ENCODE measurements at regions not wholly inside any gene's neighbourhood (a gene's known extent, or its start where the extent isn't known, plus 50 kb on each side); places are given as distances from the start of the nearest gene placed in this dataset.
A peak's percentile ranks its signal among the peaks of the same experiment; 100 is the strongest.

- in situ Hi-C loops (cut with HindIII; ENCODE audit: low pct_ligation_motif_present, low pct_unique_long_range_greater_than_20kb, low sequenced_read_pairs) = no loop called here
- no peak for DNase-seq
Observed at GRCh38 chr7:156223935-156224832, 411.9 kb upstream of the SHH start.

DNA sequence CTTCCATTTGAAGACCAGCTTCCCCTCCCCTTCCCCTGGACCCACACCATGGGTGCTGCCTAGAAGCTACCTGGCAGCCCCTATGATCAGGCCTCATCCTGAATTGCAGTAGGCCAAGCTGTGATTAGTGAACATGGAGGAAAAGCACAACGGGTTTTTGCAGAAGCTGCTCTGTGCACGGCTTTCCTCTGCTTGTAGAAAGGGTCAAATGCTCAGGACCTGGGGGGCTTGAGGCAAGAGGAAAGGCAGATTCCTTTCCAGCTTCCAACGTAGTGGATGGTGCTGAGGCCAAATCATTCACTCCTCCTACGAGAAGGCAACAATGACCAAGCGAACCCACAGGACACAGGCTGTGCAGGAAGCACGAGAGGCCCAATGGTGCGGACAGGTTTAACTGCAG, 410.3 kb upstream of the SHH start:
- DNase-seq = no peak
- in situ Hi-C loops (cut with HindIII; ENCODE audit: low pct_ligation_motif_present, low pct_unique_long_range_greater_than_20kb, low sequenced_read_pairs) = no loop called here

DNA sequence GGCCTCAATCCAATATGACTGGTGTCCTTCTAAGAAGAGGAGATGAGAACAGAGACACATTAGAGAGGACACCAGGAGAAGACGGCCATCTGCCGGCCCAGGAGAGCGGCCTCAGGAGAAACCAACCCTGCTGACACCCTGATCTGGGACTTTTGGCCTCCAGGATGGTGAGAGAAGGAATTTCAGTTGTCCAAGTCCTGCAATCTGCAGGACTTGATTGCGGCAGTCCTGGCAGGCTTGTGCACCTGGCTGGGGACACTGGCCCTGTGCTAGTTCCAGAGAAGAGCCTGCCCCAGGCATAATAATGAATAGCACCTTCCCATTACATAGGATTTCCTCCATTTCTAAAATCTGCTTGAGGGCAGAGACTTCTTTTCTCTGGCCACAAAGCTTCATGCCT, 409.9 kb upstream of the SHH start:
- DNase-seq = no peak
- in situ Hi-C loops (cut with HindIII; ENCODE audit: low pct_ligation_motif_present, low pct_unique_long_range_greater_than_20kb, low sequenced_read_pairs) = no loop called here

GRCh38 chr7:156220701-156221100, 408.4 kb upstream of the SHH start:
- DNase-seq = no peak
- in situ Hi-C loops (cut with HindIII; ENCODE audit: low pct_ligation_motif_present, low pct_unique_long_range_greater_than_20kb, low sequenced_read_pairs) = no loop called here

DNA sequence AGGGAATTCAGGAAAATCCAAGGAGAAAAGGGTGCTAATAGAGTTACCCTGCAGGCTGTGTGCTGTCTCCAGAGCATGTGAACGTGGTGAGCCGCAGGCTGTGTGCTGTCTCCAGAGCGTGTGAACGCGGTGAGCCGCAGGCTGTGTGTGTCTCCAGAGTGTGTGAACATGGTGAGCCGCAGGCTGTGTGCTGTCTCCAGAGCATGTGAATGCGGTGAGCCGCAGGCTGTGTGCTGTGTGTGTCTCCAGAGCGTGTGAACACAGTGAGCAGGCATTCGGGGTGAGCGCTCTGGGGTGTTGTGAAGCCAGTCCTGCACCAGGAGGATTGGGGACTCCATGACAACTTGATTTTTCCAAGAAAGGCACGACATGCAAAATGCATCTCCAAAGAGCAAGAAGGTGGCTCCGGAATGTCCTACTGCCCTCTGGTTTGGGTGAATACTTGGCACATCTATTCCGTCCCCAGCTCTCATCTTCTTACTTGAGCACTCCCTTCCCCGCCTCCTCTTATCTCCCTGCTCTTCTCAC, 407.9 kb upstream of the SHH start:
- no peak for DNase-seq
- in situ Hi-C loops (cut with HindIII; ENCODE audit: low pct_ligation_motif_present, low pct_unique_long_range_greater_than_20kb, low sequenced_read_pairs) = no loop called here

- in situ Hi-C loops (cut with HindIII; ENCODE audit: low pct_ligation_motif_present, low pct_unique_long_range_greater_than_20kb, low sequenced_read_pairs) = no loop called here
- DNase-seq = no peak
Observed at GRCh38 chr7:156219307-156220077, 407.2 kb upstream of the SHH start.

DNA sequence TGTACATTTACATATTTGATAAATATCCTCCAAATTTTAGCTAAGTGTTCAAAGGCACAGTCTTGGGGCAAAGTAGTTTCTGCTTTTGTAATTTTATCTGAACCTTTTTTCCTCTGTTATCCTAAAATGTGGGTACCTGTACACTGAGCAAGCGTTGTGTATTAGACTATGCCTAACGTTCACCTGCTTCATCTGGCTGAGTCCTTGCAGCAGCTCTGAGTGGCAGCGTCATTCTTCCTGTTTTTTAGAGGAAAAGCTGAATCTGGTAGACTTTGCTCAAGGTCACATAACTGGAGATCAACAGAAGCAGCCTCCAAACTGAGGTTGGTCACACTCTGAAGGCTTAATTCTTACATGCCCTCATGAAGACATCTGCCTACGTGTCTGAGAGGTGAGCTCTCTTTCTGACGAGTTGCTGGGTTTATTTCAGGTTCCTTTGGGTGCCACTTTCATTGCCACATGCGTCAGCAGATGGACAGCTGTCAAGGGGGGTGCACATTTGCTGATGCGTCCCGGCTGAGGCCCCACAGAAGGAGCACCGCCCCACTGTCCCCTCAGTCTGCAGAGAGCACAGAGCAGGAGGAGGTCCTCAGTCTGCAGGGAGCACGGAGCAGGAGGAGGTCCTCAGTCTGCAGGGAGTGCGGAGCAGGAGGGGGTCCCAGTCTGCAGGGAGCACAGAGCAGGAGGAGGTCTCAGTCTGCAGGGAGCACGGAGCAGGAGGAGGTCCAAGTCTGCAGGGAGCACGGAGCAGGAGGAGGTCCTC, 406.5 kb upstream of the SHH start:
- in situ Hi-C loops (cut with HindIII; ENCODE audit: low pct_ligation_motif_present, low pct_unique_long_range_greater_than_20kb, low sequenced_read_pairs) = no loop called here
- DNase-seq = no peak

- in situ Hi-C loops (cut with HindIII; ENCODE audit: low pct_ligation_motif_present, low pct_unique_long_range_greater_than_20kb, low sequenced_read_pairs) = no loop called here
- DNase-seq = no peak
Observed at GRCh38 chr7:156217803-156218202, 405.5 kb upstream of the SHH start.

DNA sequence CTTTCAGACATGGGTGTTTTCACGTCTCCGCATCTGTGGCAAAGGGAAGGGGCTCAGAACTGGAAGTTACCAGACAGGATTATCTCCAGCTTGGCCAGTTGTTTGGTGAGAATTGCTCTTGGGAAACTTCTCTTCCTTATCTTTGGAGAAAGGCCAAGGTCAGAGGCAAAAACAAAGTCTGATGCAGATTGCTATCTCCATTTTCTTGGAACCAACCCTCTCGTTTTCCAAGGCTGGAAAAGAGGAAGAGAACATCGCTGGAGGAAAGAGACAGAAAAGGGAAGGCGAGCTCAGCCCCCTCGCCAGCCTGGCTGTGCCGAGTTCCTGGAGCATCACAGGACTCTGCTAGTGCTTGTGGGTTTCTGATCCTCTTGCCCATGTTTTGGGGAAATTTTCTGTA, 396.8 kb upstream of the SHH start:
- in situ Hi-C loops (cut with HindIII; ENCODE audit: low pct_ligation_motif_present, low pct_unique_long_range_greater_than_20kb, low sequenced_read_pairs) = no loop called here
- DNase-seq = no peak

DNA sequence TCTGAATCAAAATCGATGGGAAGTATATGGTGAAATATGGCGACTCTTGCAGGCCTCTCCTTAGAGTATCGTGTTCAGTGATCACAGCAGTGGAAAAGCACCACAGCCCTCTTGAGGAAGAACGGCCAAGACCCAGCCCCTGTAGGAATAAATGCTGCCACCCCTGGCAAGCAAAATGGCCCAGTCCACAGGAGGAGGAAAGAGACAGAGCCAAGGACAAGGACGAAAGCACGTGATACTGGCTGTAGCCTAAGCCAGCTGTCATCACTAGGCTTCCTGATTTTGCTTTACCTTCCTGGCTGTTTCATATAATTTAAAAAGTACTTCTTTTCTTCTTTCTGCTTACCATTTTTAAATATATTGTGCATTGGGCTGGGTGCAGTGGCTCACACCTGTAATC, 395.0 kb upstream of the SHH start:
- in situ Hi-C loops (cut with HindIII; ENCODE audit: low pct_ligation_motif_present, low pct_unique_long_range_greater_than_20kb, low sequenced_read_pairs) = no loop called here
- no peak for DNase-seq

DNA sequence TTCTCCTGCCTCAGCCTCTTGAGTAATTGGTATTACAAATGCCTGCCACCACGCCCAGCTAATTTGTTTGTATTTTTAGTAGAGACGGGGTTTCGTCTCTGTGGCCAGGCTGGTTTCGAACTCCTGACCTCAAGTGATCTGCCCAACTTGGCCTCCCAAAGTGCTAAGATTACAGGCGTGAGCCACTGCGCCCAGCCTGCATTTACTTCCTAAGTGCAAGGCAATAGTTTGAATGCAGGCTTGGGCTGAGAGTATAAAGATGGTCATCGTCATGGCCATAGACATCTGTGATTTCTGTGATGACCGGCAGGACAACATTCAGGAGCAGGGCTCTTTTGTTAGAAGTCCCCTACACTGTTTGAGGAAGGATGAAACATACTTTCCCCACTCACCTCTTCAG, 393.9 kb upstream of the SHH start:
- no peak for DNase-seq
- in situ Hi-C loops (cut with HindIII; ENCODE audit: low pct_ligation_motif_present, low pct_unique_long_range_greater_than_20kb, low sequenced_read_pairs) = no loop called here

- in situ Hi-C loops (cut with HindIII; ENCODE audit: low pct_ligation_motif_present, low pct_unique_long_range_greater_than_20kb, low sequenced_read_pairs) = no loop called here
- no peak for DNase-seq
Observed at GRCh38 chr7:156204820-156205219, 392.6 kb upstream of the SHH start.

- in situ Hi-C loops (cut with HindIII; ENCODE audit: low pct_ligation_motif_present, low pct_unique_long_range_greater_than_20kb, low sequenced_read_pairs) = no loop called here
- no peak for DNase-seq
Observed at GRCh38 chr7:156203923-156204322, 391.7 kb upstream of the SHH start.

DNA sequence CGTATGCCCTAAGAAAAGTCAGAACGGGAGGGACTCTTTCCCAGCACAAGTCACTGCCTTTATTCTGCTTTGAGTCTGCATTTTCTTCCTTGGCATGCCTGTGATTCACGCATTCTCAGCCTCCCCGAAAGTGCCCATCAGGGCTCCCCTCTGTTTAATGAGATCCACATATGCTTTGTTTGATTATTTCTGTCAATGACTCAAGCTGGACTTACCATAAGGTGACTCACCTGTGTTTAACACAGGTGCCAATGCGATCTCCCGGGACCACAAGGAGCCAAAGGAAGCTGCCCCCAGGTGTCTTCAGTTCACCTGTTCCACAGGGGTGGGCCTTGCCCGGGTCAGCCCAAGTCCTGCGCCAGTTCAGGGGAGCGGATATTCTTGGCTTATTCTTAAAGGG, 386.0 kb upstream of the SHH start:
- DNase-seq = no peak
- in situ Hi-C loops (cut with HindIII; ENCODE audit: low pct_ligation_motif_present, low pct_unique_long_range_greater_than_20kb, low sequenced_read_pairs) = no loop called here

DNA sequence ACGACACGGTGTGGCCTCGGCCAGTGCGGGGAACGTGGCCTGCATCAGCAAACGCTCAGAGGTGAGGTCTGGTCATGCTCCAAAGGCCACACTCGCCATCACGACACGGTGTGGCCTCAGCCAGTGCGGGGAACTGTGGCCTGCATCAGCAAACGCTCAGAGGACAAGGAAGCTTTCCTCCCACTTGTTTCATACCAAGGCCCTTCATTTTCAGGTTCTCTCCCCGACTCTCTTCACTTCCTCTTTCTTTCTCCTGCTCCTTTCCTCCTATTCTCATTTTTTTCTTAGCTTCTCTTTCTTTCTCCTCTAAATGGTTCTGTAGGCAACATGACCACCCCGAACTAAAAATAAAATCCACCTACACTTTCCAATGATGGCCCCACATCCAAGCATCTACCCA, 384.4 kb upstream of the SHH start:
- in situ Hi-C loops (cut with HindIII; ENCODE audit: low pct_ligation_motif_present, low pct_unique_long_range_greater_than_20kb, low sequenced_read_pairs) = no loop called here

GRCh38 chr7:156195276-156195675, 383.0 kb upstream of the SHH start:
- DNase-seq = no peak
- in situ Hi-C loops (cut with HindIII; ENCODE audit: low pct_ligation_motif_present, low pct_unique_long_range_greater_than_20kb, low sequenced_read_pairs) = no loop called here

More for the DNA sequence above, 384.4 kb upstream of the SHH start:
- no peak for DNase-seq

- in situ Hi-C loops (cut with HindIII; ENCODE audit: low pct_ligation_motif_present, low pct_unique_long_range_greater_than_20kb, low sequenced_read_pairs) = no loop called here
- no peak for DNase-seq
Observed at GRCh38 chr7:156194813-156195212, 382.6 kb upstream of the SHH start.

GRCh38 chr7:156192921-156193320, 380.7 kb upstream of the SHH start:
- in situ Hi-C loops (cut with HindIII; ENCODE audit: low pct_ligation_motif_present, low pct_unique_long_range_greater_than_20kb, low sequenced_read_pairs) = no loop called here
- DNase-seq = peak; percentile 43

DNA sequence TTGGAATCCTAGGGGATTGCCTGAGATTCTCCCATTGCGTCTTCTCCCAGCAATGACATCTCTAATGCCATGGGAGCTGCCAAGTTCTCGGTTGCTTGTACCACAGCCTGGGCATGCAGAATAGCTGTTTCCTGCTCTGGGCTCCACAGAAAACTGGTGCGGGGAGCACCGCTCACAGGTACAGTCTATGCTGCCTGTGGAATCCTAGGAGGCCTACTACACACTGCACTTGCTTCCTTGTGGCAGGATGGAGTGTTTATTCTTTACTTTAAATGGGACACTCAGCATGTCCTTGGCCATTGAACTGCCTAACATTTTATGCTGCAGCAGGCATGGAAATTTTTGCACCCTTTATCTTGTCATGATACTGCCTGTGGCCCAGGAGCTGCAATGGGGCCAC, 378.8 kb upstream of the SHH start:
- DNase-seq = no peak
- in situ Hi-C loops (cut with HindIII; ENCODE audit: low pct_ligation_motif_present, low pct_unique_long_range_greater_than_20kb, low sequenced_read_pairs) = no loop called here

All from ACHN (cell line).